WTC11 (cell line): ENCODE measurements at regions not wholly inside any gene's neighbourhood (a gene's known extent, or its start where the extent isn't known, plus 50 kb on each side); places are given as distances from the start of the nearest gene placed in this dataset.

Source experiments
- ATAC-seq: fragments of 200-7000 bp; cut with Tn5 transposase; 2 replicates; pipeline ENCODE4 v1.10.0; 2021; ENCODE audit warnings: mild to moderate bottlenecking, moderate library complexity
- CTCF ChIA-PET: fragments of 300-600 bp; sonication (Branson Sonifier 250); formaldehyde crosslinking; loops from one replicate; lab custom pipeline; 2021; ENCODE audit warnings: antibody characterized with exemption; lab: Charles Lee
- POLR2A ChIA-PET: fragments of 350-600 bp; sonication (Branson Sonifier 250); formaldehyde crosslinking; loops from one replicate; lab custom pipeline; 2021; ENCODE audit warnings: antibody characterized with exemption; lab: Charles Lee
- DNase-seq: peaks from one replicate; pipeline ENCODE4 v3.0.0; 2021; ENCODE audit warnings: low spot score
- H3K27ac Mint-ChIP-seq: 2 replicates; pipeline ENCODE4 v1.8.0; 2021; ENCODE audit warnings: mixed read lengths
- H3K27me3 Mint-ChIP-seq: 2 replicates; pipeline ENCODE4 v1.8.0; 2021; ENCODE audit warnings: low read depth, mild to moderate bottlenecking, moderate library complexity, mixed read lengths
- H3K36me3 Mint-ChIP-seq: 2 replicates; pipeline ENCODE4 v1.8.0; 2021; ENCODE audit warnings: mixed read lengths
- H3K4me1 Mint-ChIP-seq: 2 replicates; pipeline ENCODE4 v1.8.0; 2022; ENCODE audit warnings: mixed read lengths
- H3K4me3 Mint-ChIP-seq: 2 replicates; pipeline ENCODE4 v1.8.0; 2021; ENCODE audit warnings: mild to moderate bottlenecking, moderate library complexity, mixed read lengths
- H3K9me3 Mint-ChIP-seq: 2 replicates; pipeline ENCODE4 v1.8.0; 2021; ENCODE audit warnings: mixed read lengths
- ATF1 ChIP-seq: sonication (generic); formaldehyde crosslinking; IDR thresholded peaks from 2 replicates; pipeline ENCODE4 v1.8.1; 2023; ENCODE audit warnings: mild to moderate bottlenecking, moderate library complexity, missing genetic modification reagents
- EMX1 ChIP-seq: fragments of 250-450 bp; sonication (Bioruptor Pico); IDR thresholded peaks from 2 replicates; pipeline ENCODE4 v1.8.0; 2021; ENCODE audit warnings: mild to moderate bottlenecking
- FOXJ3 ChIP-seq: sonication (generic); formaldehyde crosslinking; IDR thresholded peaks from 2 replicates; pipeline ENCODE4 v1.9.0; 2021; ENCODE audit warnings: missing genetic modification reagents, mild to moderate bottlenecking, borderline replicate concordance
- GTF2I ChIP-seq: fragments of 250-450 bp; sonication (Bioruptor Pico); conservative IDR thresholded peaks from 2 replicates; pipeline ENCODE4 v1.4.0; 2021; ENCODE audit warnings: mild to moderate bottlenecking
- JUN ChIP-seq: sonication (generic); formaldehyde crosslinking; IDR thresholded peaks from 2 replicates; pipeline ENCODE4 v1.8.0; 2023; ENCODE audit warnings: mild to moderate bottlenecking, missing genetic modification reagents
- NFE2L1 ChIP-seq: sonication (generic); formaldehyde crosslinking; IDR thresholded peaks from 2 replicates; pipeline ENCODE4 v1.8.1; 2023; ENCODE audit warnings: missing genetic modification reagents
- PRRX2 ChIP-seq: fragments of 250-450 bp; sonication (Bioruptor Pico); IDR thresholded peaks from 2 replicates; pipeline ENCODE4 v1.8.0; 2021; ENCODE audit warnings: mild to moderate bottlenecking
- SP1 ChIP-seq: sonication (generic); formaldehyde crosslinking; conservative IDR thresholded peaks from 2 replicates; pipeline ENCODE4 v1.8.1; 2022; ENCODE audit warnings: missing genetic modification reagents
- ZNF317 ChIP-seq: sonication (generic); formaldehyde crosslinking; IDR thresholded peaks from 2 replicates; pipeline ENCODE4 v1.8.1; 2023; ENCODE audit warnings: low read depth, mild to moderate bottlenecking, moderate library complexity, missing genetic modification reagents, borderline replicate concordance
- ZNF396 ChIP-seq: fragments of 250-450 bp; sonication (Bioruptor Pico); IDR thresholded peaks from 2 replicates; pipeline ENCODE4 v1.8.0; 2021; ENCODE audit warnings: mild to moderate bottlenecking, moderate library complexity, borderline replicate concordance
- TF ChIP-seq, protein P1 (sequence below): sonication (generic); formaldehyde crosslinking; IDR thresholded peaks from 2 replicates; pipeline ENCODE4 v1.8.1; 2023; ENCODE audit warnings: mild to moderate bottlenecking, missing genetic modification reagents, borderline replicate concordance
- TF ChIP-seq, protein P2 (sequence below): sonication (generic); formaldehyde crosslinking; IDR thresholded peaks from 2 replicates; pipeline ENCODE4 v1.8.0; 2022; ENCODE audit warnings: mild to moderate bottlenecking, missing genetic modification reagents
- TF ChIP-seq, protein P3 (sequence below): sonication (generic); formaldehyde crosslinking; IDR thresholded peaks from 2 replicates; pipeline ENCODE4 v1.8.0; 2022; ENCODE audit warnings: mild to moderate bottlenecking, missing genetic modification reagents
- TF ChIP-seq, protein P4 (sequence below): sonication (generic); formaldehyde crosslinking; IDR thresholded peaks from 2 replicates; pipeline ENCODE4 v1.8.0; 2022; ENCODE audit warnings: mild to moderate bottlenecking, missing genetic modification reagents
- TF ChIP-seq, protein P5 (sequence below): fragments of 250-450 bp; sonication (Bioruptor Pico); IDR thresholded peaks from 2 replicates; pipeline ENCODE4 v2.1.2; 2022; ENCODE audit warnings: mild to moderate bottlenecking, moderate library complexity
- TF ChIP-seq, protein P6 (sequence below): sonication (generic); formaldehyde crosslinking; IDR thresholded peaks from 2 replicates; pipeline ENCODE4 v1.8.1; 2023; ENCODE audit warnings: mild to moderate bottlenecking, moderate library complexity, missing genetic modification reagents
- TF ChIP-seq, protein P7 (sequence below): sonication (generic); formaldehyde crosslinking; IDR thresholded peaks from 2 replicates; pipeline ENCODE4 v1.8.0; 2023; ENCODE audit warnings: missing genetic modification reagents
- TF ChIP-seq, protein P8 (sequence below): sonication (generic); formaldehyde crosslinking; conservative IDR thresholded peaks from 2 replicates; pipeline ENCODE4 v1.8.1; 2023; ENCODE audit warnings: mild to moderate bottlenecking, low read depth, missing genetic modification reagents, moderate library complexity
- TF ChIP-seq, protein P9 (sequence below): sonication (generic); formaldehyde crosslinking; IDR thresholded peaks from 2 replicates; pipeline ENCODE4 v1.8.0; 2023; ENCODE audit warnings: missing genetic modification reagents, mild to moderate bottlenecking, borderline replicate concordance

DNA sequence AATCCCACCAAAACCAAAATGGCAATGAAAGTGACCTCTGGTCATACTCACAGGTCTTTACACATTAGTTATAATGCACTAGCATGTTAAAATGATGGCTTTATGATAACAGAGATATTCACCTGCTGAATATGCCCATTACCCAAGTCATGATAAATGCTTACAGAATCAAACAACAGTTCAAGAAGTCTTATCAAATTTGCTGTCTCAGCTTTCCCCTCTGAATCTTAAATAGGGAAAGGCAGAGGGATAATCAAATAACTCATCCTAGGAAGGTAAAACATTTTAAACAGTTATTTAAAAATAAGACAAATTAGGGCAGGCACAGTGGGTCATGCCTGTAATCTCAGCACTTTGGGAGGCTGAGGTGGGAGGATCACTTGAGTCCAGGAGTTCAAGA, 52.8 kb upstream of the CRBN start:
- H3K4me3 Mint-ChIP-seq, result no peak overlapping the region
- POLR2A ChIA-PET, result no interaction called here

More for the DNA sequence above, 52.8 kb upstream of the CRBN start:
- peaks cover 64% of the 10 kb centered on the region for H3K9me3 Mint-ChIP-seq
- H3K4me1 Mint-ChIP-seq, result no peaks in the 10 kb centered on the region
- peaks cover 32% of the 10 kb centered on the region for H3K36me3 Mint-ChIP-seq
- no peak overlapping the region for H3K27ac Mint-ChIP-seq
- H3K27me3 Mint-ChIP-seq, result no peaks in the 10 kb centered on the region; the same call in 1 of the 2 replicates
- ATAC-seq, result no peak
- TF ChIP-seq ATF1 (CRISPR knock-in tag), result no peak
- TF ChIP-seq, protein P1, sequence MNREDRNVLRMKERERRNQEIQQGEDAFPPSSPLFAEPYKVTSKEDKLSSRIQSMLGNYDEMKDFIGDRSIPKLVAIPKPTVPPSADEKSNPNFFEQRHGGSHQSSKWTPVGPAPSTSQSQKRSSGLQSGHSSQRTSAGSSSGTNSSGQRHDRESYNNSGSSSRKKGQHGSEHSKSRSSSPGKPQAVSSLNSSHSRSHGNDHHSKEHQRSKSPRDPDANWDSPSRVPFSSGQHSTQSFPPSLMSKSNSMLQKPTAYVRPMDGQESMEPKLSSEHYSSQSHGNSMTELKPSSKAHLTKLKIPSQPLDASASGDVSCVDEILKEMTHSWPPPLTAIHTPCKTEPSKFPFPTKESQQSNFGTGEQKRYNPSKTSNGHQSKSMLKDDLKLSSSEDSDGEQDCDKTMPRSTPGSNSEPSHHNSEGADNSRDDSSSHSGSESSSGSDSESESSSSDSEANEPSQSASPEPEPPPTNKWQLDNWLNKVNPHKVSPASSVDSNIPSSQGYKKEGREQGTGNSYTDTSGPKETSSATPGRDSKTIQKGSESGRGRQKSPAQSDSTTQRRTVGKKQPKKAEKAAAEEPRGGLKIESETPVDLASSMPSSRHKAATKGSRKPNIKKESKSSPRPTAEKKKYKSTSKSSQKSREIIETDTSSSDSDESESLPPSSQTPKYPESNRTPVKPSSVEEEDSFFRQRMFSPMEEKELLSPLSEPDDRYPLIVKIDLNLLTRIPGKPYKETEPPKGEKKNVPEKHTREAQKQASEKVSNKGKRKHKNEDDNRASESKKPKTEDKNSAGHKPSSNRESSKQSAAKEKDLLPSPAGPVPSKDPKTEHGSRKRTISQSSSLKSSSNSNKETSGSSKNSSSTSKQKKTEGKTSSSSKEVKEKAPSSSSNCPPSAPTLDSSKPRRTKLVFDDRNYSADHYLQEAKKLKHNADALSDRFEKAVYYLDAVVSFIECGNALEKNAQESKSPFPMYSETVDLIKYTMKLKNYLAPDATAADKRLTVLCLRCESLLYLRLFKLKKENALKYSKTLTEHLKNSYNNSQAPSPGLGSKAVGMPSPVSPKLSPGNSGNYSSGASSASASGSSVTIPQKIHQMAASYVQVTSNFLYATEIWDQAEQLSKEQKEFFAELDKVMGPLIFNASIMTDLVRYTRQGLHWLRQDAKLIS (CRISPR knock-in tag), result no peak
- TF ChIP-seq GTF2I (CRISPR knock-in tag), result no peak
- no peak for TF ChIP-seq ZNF317 (CRISPR knock-in tag)
- TF ChIP-seq, protein P2, sequence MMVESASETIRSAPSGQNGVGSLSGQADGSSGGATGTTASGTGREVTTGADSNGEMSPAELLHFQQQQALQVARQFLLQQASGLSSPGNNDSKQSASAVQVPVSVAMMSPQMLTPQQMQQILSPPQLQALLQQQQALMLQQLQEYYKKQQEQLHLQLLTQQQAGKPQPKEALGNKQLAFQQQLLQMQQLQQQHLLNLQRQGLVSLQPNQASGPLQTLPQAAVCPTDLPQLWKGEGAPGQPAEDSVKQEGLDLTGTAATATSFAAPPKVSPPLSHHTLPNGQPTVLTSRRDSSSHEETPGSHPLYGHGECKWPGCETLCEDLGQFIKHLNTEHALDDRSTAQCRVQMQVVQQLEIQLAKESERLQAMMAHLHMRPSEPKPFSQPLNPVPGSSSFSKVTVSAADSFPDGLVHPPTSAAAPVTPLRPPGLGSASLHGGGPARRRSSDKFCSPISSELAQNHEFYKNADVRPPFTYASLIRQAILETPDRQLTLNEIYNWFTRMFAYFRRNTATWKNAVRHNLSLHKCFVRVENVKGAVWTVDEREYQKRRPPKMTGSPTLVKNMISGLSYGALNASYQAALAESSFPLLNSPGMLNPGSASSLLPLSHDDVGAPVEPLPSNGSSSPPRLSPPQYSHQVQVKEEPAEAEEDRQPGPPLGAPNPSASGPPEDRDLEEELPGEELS (CRISPR knock-in tag), result no peak
- TF ChIP-seq PRRX2 (CRISPR knock-in tag), result no peak
- TF ChIP-seq NFE2L1, result no peak
- TF ChIP-seq, protein P3, sequence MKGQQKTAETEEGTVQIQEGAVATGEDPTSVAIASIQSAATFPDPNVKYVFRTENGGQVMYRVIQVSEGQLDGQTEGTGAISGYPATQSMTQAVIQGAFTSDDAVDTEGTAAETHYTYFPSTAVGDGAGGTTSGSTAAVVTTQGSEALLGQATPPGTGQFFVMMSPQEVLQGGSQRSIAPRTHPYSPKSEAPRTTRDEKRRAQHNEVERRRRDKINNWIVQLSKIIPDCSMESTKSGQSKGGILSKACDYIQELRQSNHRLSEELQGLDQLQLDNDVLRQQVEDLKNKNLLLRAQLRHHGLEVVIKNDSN (CRISPR knock-in tag), result no peak
- TF ChIP-seq, protein P4, sequence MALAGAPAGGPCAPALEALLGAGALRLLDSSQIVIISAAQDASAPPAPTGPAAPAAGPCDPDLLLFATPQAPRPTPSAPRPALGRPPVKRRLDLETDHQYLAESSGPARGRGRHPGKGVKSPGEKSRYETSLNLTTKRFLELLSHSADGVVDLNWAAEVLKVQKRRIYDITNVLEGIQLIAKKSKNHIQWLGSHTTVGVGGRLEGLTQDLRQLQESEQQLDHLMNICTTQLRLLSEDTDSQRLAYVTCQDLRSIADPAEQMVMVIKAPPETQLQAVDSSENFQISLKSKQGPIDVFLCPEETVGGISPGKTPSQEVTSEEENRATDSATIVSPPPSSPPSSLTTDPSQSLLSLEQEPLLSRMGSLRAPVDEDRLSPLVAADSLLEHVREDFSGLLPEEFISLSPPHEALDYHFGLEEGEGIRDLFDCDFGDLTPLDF (CRISPR knock-in tag), result no peak
- no peak for TF ChIP-seq ZNF396
- TF ChIP-seq, protein P5, sequence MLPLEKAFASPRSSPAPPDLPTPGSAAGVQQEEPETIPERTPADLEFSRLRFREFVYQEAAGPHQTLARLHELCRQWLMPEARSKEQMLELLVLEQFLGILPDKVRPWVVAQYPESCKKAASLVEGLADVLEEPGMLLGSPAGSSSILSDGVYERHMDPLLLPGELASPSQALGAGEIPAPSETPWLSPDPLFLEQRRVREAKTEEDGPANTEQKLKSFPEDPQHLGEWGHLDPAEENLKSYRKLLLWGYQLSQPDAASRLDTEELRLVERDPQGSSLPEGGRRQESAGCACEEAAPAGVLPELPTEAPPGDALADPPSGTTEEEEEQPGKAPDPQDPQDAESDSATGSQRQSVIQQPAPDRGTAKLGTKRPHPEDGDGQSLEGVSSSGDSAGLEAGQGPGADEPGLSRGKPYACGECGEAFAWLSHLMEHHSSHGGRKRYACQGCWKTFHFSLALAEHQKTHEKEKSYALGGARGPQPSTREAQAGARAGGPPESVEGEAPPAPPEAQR (CRISPR knock-in tag), result no peak
- TF ChIP-seq FOXJ3 (CRISPR knock-in tag), result no peak
- TF ChIP-seq, protein P6, sequence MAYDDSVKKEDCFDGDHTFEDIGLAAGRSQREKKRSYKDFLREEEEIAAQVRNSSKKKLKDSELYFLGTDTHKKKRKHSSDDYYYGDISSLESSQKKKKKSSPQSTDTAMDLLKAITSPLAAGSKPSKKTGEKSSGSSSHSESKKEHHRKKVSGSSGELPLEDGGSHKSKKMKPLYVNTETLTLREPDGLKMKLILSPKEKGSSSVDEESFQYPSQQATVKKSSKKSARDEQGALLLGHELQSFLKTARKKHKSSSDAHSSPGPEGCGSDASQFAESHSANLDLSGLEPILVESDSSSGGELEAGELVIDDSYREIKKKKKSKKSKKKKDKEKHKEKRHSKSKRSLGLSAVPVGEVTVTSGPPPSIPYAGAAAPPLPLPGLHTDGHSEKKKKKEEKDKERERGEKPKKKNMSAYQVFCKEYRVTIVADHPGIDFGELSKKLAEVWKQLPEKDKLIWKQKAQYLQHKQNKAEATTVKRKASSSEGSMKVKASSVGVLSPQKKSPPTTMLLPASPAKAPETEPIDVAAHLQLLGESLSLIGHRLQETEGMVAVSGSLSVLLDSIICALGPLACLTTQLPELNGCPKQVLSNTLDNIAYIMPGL (CRISPR knock-in tag), result no peak
- no peak for TF ChIP-seq EMX1 (CRISPR knock-in tag)
- no peak for TF ChIP-seq SP1 (CRISPR knock-in tag)
- TF ChIP-seq, protein P7, sequence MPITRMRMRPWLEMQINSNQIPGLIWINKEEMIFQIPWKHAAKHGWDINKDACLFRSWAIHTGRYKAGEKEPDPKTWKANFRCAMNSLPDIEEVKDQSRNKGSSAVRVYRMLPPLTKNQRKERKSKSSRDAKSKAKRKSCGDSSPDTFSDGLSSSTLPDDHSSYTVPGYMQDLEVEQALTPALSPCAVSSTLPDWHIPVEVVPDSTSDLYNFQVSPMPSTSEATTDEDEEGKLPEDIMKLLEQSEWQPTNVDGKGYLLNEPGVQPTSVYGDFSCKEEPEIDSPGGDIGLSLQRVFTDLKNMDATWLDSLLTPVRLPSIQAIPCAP (CRISPR knock-in tag), result no peak
- TF ChIP-seq, protein P8, sequence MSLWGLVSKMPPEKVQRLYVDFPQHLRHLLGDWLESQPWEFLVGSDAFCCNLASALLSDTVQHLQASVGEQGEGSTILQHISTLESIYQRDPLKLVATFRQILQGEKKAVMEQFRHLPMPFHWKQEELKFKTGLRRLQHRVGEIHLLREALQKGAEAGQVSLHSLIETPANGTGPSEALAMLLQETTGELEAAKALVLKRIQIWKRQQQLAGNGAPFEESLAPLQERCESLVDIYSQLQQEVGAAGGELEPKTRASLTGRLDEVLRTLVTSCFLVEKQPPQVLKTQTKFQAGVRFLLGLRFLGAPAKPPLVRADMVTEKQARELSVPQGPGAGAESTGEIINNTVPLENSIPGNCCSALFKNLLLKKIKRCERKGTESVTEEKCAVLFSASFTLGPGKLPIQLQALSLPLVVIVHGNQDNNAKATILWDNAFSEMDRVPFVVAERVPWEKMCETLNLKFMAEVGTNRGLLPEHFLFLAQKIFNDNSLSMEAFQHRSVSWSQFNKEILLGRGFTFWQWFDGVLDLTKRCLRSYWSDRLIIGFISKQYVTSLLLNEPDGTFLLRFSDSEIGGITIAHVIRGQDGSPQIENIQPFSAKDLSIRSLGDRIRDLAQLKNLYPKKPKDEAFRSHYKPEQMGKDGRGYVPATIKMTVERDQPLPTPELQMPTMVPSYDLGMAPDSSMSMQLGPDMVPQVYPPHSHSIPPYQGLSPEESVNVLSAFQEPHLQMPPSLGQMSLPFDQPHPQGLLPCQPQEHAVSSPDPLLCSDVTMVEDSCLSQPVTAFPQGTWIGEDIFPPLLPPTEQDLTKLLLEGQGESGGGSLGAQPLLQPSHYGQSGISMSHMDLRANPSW (CRISPR knock-in tag), result no peak
- TF ChIP-seq, protein P9, sequence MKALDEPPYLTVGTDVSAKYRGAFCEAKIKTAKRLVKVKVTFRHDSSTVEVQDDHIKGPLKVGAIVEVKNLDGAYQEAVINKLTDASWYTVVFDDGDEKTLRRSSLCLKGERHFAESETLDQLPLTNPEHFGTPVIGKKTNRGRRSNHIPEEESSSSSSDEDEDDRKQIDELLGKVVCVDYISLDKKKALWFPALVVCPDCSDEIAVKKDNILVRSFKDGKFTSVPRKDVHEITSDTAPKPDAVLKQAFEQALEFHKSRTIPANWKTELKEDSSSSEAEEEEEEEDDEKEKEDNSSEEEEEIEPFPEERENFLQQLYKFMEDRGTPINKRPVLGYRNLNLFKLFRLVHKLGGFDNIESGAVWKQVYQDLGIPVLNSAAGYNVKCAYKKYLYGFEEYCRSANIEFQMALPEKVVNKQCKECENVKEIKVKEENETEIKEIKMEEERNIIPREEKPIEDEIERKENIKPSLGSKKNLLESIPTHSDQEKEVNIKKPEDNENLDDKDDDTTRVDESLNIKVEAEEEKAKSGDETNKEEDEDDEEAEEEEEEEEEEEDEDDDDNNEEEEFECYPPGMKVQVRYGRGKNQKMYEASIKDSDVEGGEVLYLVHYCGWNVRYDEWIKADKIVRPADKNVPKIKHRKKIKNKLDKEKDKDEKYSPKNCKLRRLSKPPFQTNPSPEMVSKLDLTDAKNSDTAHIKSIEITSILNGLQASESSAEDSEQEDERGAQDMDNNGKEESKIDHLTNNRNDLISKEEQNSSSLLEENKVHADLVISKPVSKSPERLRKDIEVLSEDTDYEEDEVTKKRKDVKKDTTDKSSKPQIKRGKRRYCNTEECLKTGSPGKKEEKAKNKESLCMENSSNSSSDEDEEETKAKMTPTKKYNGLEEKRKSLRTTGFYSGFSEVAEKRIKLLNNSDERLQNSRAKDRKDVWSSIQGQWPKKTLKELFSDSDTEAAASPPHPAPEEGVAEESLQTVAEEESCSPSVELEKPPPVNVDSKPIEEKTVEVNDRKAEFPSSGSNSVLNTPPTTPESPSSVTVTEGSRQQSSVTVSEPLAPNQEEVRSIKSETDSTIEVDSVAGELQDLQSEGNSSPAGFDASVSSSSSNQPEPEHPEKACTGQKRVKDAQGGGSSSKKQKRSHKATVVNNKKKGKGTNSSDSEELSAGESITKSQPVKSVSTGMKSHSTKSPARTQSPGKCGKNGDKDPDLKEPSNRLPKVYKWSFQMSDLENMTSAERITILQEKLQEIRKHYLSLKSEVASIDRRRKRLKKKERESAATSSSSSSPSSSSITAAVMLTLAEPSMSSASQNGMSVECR (CRISPR knock-in tag), result no peak
- TF ChIP-seq JUN (CRISPR knock-in tag), result no peak
- no peak for DNase-seq
- CTCF ChIA-PET, result no interaction called here
